ENCODE measurements at regions not wholly inside any gene's neighbourhood (a gene's known extent, or its start where the extent isn't known, plus 50 kb on each side); places are given as distances from the start of the nearest gene placed in this dataset.
A peak's percentile ranks its signal among the peaks of the same experiment; 100 is the strongest.

- CTCF ChIA-PET: no interaction called here
- no TSS peak for BruUV-seq (replicated peaks)
- FAIRE-seq: no peak
Measured at GRCh38 chr5:165325221-165325620, 1819.8 kb downstream of the MAT2B start.

More at GRCh38 chr5:165325221-165325620, 1819.8 kb downstream of the MAT2B start:
- Histone ChIP-seq H3K36me3 (ENCODE audit: control insufficient read depth in 2 of 2, extremely low read depth in 1 of 2, insufficient read depth in 2 of 2, low read length in 2 of 2) (no peaks in the 10 kb centered on the region), H4K20me1 (replicated peaks; ENCODE audit: control insufficient read depth, extremely low read depth, insufficient read depth, low read length) (no peaks in the 10 kb centered on the region), H3K27me3 (ENCODE audit: control insufficient read depth in 2 of 2, insufficient read depth in 2 of 2, low read length in 2 of 2) (no peaks in the 10 kb centered on the region), H3K4me1 (ENCODE audit: control insufficient read depth, extremely low read depth, insufficient read depth, low read length) (peaks cover 9% of the 10 kb centered on the region), H3K4me3 (replicated peaks in 1 of 3; ENCODE audit: insufficient read depth in 1 of 3, low read depth in 1 of 3, low read length in 3 of 3) (no peak overlapping the region), H3K79me2 (ENCODE audit: control insufficient read depth, insufficient read depth, low read length) (no peaks in the 10 kb centered on the region), H3K27ac (ENCODE audit: insufficient read depth, low read depth, low read length) (no peak overlapping the region), H3K9me1 (replicated peaks; ENCODE audit: control insufficient read depth, extremely low read depth, insufficient read depth, low read length) (no peaks in the 10 kb centered on the region), H3K9me3 (replicated peaks; ENCODE audit: control insufficient read depth, insufficient read depth, low read length) (no peaks in the 10 kb centered on the region), H3K4me2 (ENCODE audit: insufficient read depth, low read length) (no peak overlapping the region), H2AFZ (ENCODE audit: low read depth, low read length) (no peak overlapping the region), H3K9ac (replicated peaks; ENCODE audit: extremely low read depth, insufficient read depth, low read length) (no peak overlapping the region)
- TF ChIP-seq, protein P1, sequence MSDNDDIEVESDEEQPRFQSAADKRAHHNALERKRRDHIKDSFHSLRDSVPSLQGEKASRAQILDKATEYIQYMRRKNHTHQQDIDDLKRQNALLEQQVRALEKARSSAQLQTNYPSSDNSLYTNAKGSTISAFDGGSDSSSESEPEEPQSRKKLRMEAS (IDR thresholded peaks at IDR 0.05; ENCODE audit: insufficient read depth, insufficient read length): no peak
- TF ChIP-seq EZH2 (IDR thresholded peaks at IDR 0.05; ENCODE audit: borderline replicate concordance, low read depth, low read length, severe bottlenecking) (no peak), POLR2A (IDR thresholded peaks at IDR 0.05; ENCODE audit: low read depth, low read length) (no peak), JUN (IDR thresholded peaks at IDR 0.05; ENCODE audit: borderline replicate concordance, insufficient read depth, insufficient read length, low read depth) (no peak), MYC (IDR thresholded peaks at IDR 0.05; ENCODE audit: low read depth, low read length) (no peak), GATA2 (IDR thresholded peaks at IDR 0.05; ENCODE audit: insufficient read depth, insufficient read length, low read depth, low read length) (no peak), FOS (IDR thresholded peaks at IDR 0.05; ENCODE audit: borderline replicate concordance, insufficient read depth, low read length) (no peak), CTCF (IDR thresholded peaks at IDR 0.05; ENCODE audit: extremely low read depth in 1 of 2, insufficient read depth in 1 of 2, low read depth in 1 of 2, low read length in 2 of 2) (no peak), POLR2AphosphoS5 (IDR thresholded peaks at IDR 0.05; ENCODE audit: insufficient read depth, low read depth, low read length) (no peak)
- dilution Hi-C loops (cut with MboI; ENCODE audit: extremely low pct_ligation_motif_present, low sequenced_read_pairs): no loop called here
- POLR2A ChIA-PET: no interaction called here
- intact Hi-C loops (cut with micrococcal nuclease): no loop called here
- DNase-seq (ENCODE audit: low read depth, low spot score): peak; percentile 3

All from endothelial cell of umbilical vein (primary cell).